ENCODE measurements at regions not wholly inside any gene's neighbourhood (a gene's known extent, or its start where the extent isn't known, plus 50 kb on each side); places are given as distances from the start of the nearest gene placed in this dataset.

DNA sequence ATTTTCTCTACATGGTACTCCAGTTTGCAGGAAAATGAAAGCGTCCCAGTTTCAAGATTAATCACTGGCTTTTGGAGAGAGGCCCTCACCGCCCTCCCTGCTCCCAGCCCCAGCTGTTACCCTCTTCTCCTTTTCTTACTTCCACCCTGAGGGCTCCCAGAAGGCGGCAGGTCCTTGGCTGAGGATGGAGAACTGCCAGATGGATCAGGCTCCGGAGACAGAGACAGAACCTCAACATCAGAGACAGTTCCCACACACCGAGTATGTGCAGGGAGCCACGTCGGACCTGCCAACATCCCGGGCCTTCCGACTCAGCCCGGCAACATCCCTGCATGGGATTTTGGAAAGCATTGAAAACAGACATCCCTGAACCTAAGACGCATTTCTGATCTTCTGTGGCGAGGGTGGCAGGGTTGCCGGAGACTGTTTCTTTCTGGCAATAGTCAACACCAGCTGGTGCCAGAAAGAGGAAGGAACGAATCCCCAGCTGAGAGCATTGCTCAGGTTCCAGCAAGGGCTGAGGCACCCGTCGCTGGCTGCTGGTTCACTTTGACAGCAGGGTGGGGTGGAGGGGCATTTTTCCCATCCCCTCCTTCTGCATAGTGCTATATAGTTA, 467.1 kb downstream of the MIAT start:
- H3K4me1 ChIP-seq (ENCODE audit: control insufficient read depth in 2 of 2, insufficient read depth in 2 of 2, low read length in 2 of 2) = no peaks in the 10 kb centered on the region
- H3K9me3 ChIP-seq (ENCODE audit: control extremely low read depth in 1 of 3, control insufficient read depth in 2 of 3, insufficient read depth in 1 of 3, low read length in 2 of 3) = peaks cover 0 to 3% (median 0%) of the 10 kb centered on the region in 3 donors
- no peak overlapping the region for H2AFZ ChIP-seq (ENCODE audit: insufficient read depth, low read depth, low read length, poor library complexity, severe bottlenecking)
- ATAC-seq (ENCODE audit: low read depth) = no peak
- H3K4me2 ChIP-seq (replicated peaks; ENCODE audit: low read depth, low read length, poor library complexity, severe bottlenecking) = no peak overlapping the region
- no peaks in the 10 kb centered on the region for H3K36me3 ChIP-seq (replicated peaks in 1 of 2; ENCODE audit: control extremely low read depth in 1 of 2, control insufficient read depth in 1 of 2, extremely low read depth in 1 of 2, insufficient read depth in 2 of 2, low read length in 1 of 2)
- Mint-ChIP-seq H3K4me1 (no peaks in the 10 kb centered on the region), H3K27me3 (peaks cover 25% of the 10 kb centered on the region), H3K9me3 (ENCODE audit: insufficient read depth) (peaks cover 2% of the 10 kb centered on the region), H3K27ac (no peak overlapping the region), H3K4me3 (no peak overlapping the region)
- no peak for DNase-seq
- H3K79me2 ChIP-seq (ENCODE audit: control insufficient read depth, insufficient read depth, low read length) = no peaks in the 10 kb centered on the region
- 10% methylated on average over 14 of the region's 16 CpGs for WGBS (ENCODE audit: insufficient coverage)
- CTCF ChIA-PET = no interaction called here
- H4K20me1 ChIP-seq (ENCODE audit: control insufficient read depth, insufficient read depth, low read length, poor library complexity, severe bottlenecking) = no peaks in the 10 kb centered on the region
- no peak overlapping the region for H3K9ac ChIP-seq (ENCODE audit: low read length)
- intact Hi-C loops (cut with micrococcal nuclease) = no loop called here
- H3K27ac ChIP-seq (ENCODE audit: low read length in 2 of 2) = no peak overlapping the region
- POLR2A ChIA-PET = no interaction called here
- TF ChIP-seq, protein P1, sequence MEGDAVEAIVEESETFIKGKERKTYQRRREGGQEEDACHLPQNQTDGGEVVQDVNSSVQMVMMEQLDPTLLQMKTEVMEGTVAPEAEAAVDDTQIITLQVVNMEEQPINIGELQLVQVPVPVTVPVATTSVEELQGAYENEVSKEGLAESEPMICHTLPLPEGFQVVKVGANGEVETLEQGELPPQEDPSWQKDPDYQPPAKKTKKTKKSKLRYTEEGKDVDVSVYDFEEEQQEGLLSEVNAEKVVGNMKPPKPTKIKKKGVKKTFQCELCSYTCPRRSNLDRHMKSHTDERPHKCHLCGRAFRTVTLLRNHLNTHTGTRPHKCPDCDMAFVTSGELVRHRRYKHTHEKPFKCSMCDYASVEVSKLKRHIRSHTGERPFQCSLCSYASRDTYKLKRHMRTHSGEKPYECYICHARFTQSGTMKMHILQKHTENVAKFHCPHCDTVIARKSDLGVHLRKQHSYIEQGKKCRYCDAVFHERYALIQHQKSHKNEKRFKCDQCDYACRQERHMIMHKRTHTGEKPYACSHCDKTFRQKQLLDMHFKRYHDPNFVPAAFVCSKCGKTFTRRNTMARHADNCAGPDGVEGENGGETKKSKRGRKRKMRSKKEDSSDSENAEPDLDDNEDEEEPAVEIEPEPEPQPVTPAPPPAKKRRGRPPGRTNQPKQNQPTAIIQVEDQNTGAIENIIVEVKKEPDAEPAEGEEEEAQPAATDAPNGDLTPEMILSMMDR (IDR thresholded peaks at IDR 0.05) = no peak
- TF ChIP-seq EZH2 (IDR thresholded peaks at IDR 0.05; ENCODE audit: borderline replicate concordance, insufficient read depth, low read depth, low read length, poor library complexity, severe bottlenecking) = no peak
- H3K4me3 ChIP-seq (ENCODE audit: control extremely low read depth in 1 of 5, extremely low read depth in 1 of 5, insufficient read depth in 1 of 5, low read depth in 2 of 5, low read length in 4 of 5) = no peak overlapping the region
- H3K27me3 ChIP-seq (replicated peaks in 1 of 4; ENCODE audit: control extremely low read depth in 1 of 4, control insufficient read depth in 3 of 4, insufficient read depth in 4 of 4, low read length in 3 of 4) = peaks cover 0 to 3% (median under 1%) of the 10 kb centered on the region in 4 experiments

DNA sequence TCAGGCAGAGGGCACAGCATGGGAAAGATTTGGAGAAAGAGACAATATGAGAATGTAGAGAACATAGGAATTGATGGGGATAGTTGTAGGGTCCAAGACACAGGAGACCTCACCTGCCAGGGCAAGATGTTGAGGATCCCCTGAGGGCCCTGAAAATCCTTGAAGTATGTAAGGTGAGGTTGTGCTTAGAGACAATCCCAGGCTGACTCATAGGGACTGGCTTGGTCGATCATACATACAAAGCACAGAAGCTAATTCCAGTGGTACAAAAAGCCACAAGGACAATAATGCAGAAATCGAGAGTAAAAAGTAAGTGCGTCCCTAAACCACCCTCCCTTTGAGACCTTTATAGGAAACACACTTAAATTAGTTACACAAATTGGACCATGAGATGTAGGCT, 468.2 kb downstream of the MIAT start:
- intact Hi-C loops (cut with micrococcal nuclease) = no loop called here
- no peaks in the 10 kb centered on the region for H4K20me1 ChIP-seq (ENCODE audit: control insufficient read depth, insufficient read depth, low read length, poor library complexity, severe bottlenecking)
- H3K79me2 ChIP-seq (ENCODE audit: control insufficient read depth, insufficient read depth, low read length) = no peaks in the 10 kb centered on the region
- no peak overlapping the region for H3K4me3 Mint-ChIP-seq
- H3K4me2 ChIP-seq (replicated peaks; ENCODE audit: low read depth, low read length, poor library complexity, severe bottlenecking) = no peak overlapping the region
- CTCF ChIA-PET = no interaction called here
- no peak overlapping the region for H3K4me3 ChIP-seq (ENCODE audit: control extremely low read depth in 1 of 5, extremely low read depth in 1 of 5, insufficient read depth in 1 of 5, low read depth in 2 of 5, low read length in 4 of 5)
- POLR2A ChIA-PET = no interaction called here
- no peaks in the 10 kb centered on the region for H3K4me1 Mint-ChIP-seq
- peaks cover 2% of the 10 kb centered on the region for H3K9me3 Mint-ChIP-seq (ENCODE audit: insufficient read depth)
- no peak overlapping the region for H3K9ac ChIP-seq (ENCODE audit: low read length)
- ATAC-seq (ENCODE audit: low read depth) (no peak), DNase-seq (no peak)
- H3K27me3 ChIP-seq (replicated peaks in 1 of 4; ENCODE audit: control extremely low read depth in 1 of 4, control insufficient read depth in 3 of 4, insufficient read depth in 4 of 4, low read length in 3 of 4) = peaks cover 0 to 3% (median under 1%) of the 10 kb centered on the region in 4 experiments
- TF ChIP-seq, protein P1 (IDR thresholded peaks at IDR 0.05) = no peak
- TF ChIP-seq EZH2 (IDR thresholded peaks at IDR 0.05; ENCODE audit: borderline replicate concordance, insufficient read depth, low read depth, low read length, poor library complexity, severe bottlenecking) = no peak
- no peaks in the 10 kb centered on the region for H3K36me3 ChIP-seq (replicated peaks in 1 of 2; ENCODE audit: control extremely low read depth in 1 of 2, control insufficient read depth in 1 of 2, extremely low read depth in 1 of 2, insufficient read depth in 2 of 2, low read length in 1 of 2)
- no CpG with 5 or more reads among the region's 3 CpGs for WGBS (ENCODE audit: insufficient coverage)
- H2AFZ ChIP-seq (ENCODE audit: insufficient read depth, low read depth, low read length, poor library complexity, severe bottlenecking) = no peak overlapping the region
- no peaks in the 10 kb centered on the region for H3K4me1 ChIP-seq (ENCODE audit: control insufficient read depth in 2 of 2, insufficient read depth in 2 of 2, low read length in 2 of 2)
- H3K27ac Mint-ChIP-seq = no peak overlapping the region
- no peak overlapping the region for H3K27ac ChIP-seq (ENCODE audit: low read length in 2 of 2)
- no peaks in the 10 kb centered on the region for H3K9me3 ChIP-seq (ENCODE audit: control extremely low read depth in 1 of 3, control insufficient read depth in 2 of 3, insufficient read depth in 1 of 3, low read length in 2 of 3)
- H3K27me3 Mint-ChIP-seq = peaks cover 25% of the 10 kb centered on the region
